GM19328 (cell line): ENCODE measurements at regions not wholly inside any gene's neighbourhood (a gene's known extent, or its start where the extent isn't known, plus 50 kb on each side); places are given as distances from the start of the nearest gene placed in this dataset.
"Not testable (repeated sequence)": the region's sequence is repeated elsewhere in the genome, so short reads cannot be mapped to it uniquely, and the experiment has no call there.

ENCODE experiments used
- ATAC-seq: cut with Tn5 transposase; IDR thresholded peaks from one replicate; pipeline ENCODE4 v1.9.1; 2021; ENCODE audit warnings: mild to moderate bottlenecking, moderate library complexity; ENCODE audit not compliant: unreplicated experiment

DNA sequence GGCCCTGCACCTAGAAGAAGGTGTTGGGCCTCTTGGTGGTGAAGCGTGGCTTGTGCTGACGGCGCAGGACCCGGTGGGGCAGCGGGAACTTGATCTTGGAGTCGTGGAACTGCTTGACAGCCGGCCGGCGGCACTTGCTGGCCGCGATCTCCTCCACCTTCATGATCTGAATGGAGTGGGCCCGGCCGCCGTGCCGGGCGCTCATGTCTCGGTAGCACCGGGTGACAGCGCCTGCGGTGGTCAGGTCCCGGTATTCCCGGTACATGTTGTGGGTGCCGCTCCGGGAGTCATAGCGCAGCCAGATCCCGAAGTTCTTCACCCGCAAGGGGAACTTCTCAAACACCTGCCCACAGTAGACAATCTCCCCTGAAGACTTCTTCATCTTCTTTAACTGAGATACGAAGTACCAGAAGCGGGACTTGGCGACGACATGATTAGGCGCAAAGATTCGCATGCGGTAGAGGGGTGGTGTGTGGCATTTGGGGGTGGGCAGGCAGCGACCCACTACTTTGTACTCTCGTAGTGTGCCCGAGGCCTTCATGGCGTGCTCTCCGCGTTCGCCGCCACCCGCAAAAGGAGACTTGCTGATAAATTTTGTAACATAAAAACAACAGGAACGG lies 92.1 kb upstream of the MSH6 start:
- not testable (repeated sequence) for ATAC-seq

DNA sequence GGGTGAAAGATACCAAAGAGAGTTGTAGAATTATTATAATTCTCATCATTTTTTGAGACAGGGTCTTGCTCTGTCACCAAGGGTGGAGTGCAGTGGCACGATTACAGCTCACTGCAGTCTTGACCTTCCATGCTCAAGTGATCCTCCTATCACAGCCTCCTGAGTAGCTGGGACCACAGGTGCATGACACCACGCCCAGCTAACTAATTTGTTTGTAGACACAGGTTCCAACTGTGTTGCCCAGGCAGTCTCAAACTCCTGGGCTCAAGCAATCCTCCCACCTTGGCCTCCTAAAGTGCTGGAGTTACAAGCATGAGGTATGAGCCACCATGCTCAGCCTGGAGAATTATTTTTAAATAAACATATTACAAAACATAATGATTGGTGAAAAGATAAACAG lies 92.8 kb upstream of the MSH6 start:
- no peak for ATAC-seq

GRCh38 chr2:47689118-47689517 lies 93.8 kb upstream of the MSH6 start:
- not testable (repeated sequence) for ATAC-seq

DNA sequence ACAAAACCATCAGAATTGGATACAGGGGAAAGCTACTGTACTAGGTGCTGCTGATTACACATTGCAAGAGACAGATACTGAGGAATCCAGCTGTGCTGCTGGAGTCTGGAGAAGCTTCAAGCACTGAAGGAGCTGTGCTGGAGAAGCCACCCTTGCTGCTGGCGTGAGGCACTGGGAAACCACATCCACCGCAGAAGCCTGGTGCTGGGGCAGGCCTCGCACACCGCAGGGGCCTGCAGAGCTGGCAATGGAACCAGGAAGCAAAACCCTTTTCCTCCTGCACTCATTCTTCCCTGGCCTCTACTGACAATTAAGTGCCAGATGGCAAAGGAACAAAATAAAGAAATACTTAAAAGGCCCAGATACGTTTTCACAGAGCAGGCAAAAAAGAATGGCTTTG lies 94.4 kb upstream of the MSH6 start:
- ATAC-seq = no peak

DNA sequence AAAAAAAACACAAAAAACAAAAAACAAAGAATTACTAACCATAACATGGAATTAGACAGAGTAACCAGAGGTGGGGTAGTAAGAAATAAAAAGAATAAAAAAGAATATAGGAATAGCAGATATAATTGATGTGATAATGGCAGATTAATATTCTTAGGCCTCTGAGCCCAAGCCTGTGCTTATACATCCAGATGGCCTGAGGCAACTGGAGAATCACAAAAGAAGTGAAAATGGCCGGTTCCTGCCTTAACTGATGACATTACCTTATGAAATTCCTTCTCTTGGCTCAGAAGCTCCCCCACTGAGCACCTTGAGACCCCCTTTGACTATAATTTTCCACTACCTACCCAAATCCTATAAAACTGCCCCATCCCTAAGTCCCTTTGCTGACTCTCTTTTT lies 95.1 kb upstream of the MSH6 start:
- no peak for ATAC-seq

DNA sequence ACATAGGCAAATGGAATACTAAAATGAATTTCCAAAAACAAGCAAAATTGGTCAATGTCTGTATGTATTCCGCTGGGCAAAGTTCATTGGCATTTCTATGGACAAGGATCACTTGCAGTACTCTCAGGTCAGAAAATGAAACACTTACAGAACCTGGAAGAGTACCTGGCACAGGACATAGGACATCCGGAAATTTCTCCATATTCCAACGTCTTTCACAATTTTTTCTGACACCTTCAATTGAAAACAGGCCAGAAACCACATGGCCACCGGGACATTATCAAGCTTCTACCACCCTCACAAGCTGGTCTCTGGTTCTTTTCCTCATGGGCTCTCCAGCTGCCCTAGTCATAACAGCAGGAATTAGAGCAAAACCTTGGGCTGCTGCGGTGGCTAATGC lies 96.9 kb upstream of the MSH6 start:
- no peak for ATAC-seq

DNA sequence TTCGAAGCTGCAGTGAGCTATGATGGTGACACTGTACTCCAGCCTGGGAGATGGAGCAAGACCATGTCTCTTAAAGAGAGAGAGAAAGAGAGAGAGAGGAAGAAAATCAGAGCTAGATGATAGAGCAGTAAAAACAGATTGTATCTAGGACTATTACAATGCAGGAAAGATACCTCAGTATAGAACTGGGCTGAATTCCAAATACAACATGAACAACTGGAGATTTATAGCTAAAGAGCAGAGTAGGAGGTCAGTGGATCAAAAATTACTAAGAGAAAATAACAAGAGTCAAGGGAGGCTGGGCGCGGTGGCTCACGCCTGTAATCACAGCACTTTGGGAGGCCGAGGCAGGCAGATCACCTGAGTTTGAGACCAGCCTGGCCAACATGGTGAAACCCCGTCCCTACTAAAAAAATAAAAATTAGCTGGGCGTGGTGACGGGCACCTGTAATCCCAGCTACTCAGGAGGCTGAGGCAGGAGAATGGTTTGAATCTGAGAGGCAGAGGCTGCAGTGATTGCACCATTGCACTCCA lies 100.7 kb upstream of the MSH6 start:
- no peak for ATAC-seq

DNA sequence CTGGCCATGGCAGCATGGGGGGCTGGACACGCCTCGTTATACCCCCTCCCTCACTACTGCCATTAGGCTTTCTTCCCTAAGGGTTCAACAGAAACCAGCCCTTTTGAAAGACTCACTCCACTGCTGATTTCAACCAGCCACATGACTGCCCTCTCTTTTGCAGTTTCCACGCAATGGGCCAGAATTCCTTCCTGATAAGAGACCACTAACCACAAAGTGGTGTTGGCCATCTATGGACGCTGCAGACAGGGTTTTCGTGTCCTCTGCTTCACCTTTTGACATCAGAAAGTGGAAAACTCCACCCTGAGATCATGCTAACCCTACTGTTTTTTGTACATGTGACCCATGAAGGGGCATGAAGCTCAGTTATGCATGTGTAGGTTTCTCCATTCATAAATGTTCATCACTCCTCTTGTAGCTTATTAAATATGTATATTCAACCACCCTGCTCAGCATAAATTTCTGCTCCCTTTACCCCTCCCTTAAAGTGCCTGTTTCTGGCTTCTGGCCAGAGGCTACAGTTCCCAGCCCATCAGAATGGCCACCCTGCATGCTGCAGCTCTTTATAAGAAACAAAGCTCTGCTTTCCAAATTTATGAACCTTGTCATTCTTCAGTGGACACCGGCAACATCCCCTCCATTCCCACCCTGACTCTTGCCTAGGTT lies 105.6 kb upstream of the KCNK12 start:
- no peak for ATAC-seq

GRCh38 chr2:47675196-47675825 lies 104.5 kb upstream of the KCNK12 start:
- no peak for ATAC-seq

DNA sequence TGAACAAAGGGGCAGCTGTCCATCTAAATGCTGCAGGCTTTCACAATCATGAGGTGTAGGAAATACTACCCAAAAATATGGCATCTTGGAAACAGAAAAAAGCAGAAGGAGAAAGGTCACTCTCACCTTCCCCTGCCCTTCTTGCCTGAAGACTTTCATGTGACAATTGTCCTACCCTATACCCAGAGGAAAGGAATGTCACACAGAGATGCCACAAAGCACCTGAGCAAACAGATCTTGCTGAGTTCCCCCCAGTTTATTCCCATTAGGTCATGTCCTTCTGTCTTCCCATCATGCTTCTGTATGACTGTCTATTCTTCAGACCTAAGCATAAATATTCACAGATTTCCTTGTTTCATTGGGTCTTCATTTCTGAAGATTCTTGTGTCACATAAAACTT lies 95.5 kb upstream of the KCNK12 start:
- no peak for ATAC-seq

- ATAC-seq = no peak
Measured at GRCh38 chr2:47664817-47665216, 94.0 kb upstream of the KCNK12 start.

DNA sequence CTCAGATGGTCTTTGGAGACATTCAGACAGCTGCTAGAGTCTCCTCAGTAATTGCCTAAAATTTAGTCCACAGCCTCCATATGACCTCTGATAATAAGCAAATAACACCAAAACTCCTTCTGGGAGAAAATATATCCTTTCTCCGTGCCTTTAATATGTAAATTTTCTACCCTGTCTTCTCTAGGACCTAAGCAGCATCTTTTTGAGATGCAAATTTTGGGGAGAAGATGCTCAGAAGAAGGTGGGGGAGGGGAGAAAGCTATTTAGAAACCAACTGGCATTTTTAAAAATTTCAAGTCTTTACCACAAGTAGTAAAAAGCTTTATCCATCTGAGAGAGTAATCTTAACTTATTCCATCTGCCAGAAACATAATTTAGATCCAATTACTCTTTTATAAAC lies 91.8 kb upstream of the KCNK12 start:
- no peak for ATAC-seq

- ATAC-seq = no peak
Measured at GRCh38 chr2:47661310-47661709, 90.5 kb upstream of the KCNK12 start.

GRCh38 chr2:47660168-47660567 lies 89.4 kb upstream of the KCNK12 start:
- ATAC-seq = no peak

DNA sequence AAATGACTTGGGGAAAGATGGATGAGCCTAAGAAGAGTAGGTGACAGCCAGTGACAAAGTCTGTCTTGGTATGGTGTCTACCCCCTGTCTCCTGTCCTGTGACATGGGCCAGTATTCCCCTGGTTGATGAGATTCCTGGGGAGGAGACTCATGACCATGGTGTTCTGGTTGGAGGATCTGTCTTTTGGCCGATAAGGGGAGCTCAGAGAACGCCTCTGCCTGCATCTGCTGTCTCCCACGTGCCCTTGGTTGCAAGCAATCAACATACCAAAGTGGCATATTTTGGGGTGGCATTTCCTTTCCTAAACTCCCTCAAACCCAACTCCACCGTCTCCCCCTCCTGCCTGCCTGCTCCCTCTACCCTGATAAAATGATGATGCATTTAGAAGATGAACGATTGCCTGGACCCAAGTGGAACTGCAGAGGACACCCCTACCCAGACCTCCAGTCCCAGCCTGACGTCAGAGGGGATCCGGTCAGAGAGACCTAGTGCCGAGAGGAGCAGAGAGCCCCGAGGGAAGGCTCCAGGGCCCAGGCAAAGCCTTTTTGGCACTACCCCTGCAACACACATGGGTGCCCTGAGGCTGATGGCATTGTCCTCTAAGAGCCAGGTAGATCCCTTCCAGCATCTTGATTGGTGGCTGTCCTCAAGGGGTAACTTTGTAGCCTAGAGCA lies 88.0 kb upstream of the KCNK12 start:
- ATAC-seq = no peak

- ATAC-seq = no peak
Measured at GRCh38 chr2:47657886-47658489, 87.2 kb upstream of the KCNK12 start.

- no peak for ATAC-seq
Measured at GRCh38 chr2:47656715-47657600, 86.2 kb upstream of the KCNK12 start.

GRCh38 chr2:47655563-47655880 lies 84.7 kb upstream of the KCNK12 start:
- peak; percentile 7 for ATAC-seq

- ATAC-seq = peak; percentile 66
Measured at GRCh38 chr2:47654790-47655562, 84.2 kb upstream of the KCNK12 start.
